Heart left ventricle (tissue), 13 donors: ENCODE measurements at regions not wholly inside any gene's neighbourhood (a gene's known extent, or its start where the extent isn't known, plus 50 kb on each side); places are given as distances from the start of the nearest gene placed in this dataset.

ENCODE experiments used
- POLR2A ChIP-seq, 2 donors: fragments of 450-650 bp; IDR thresholded peaks; one replicate each; pipeline ENCODE4 v1.6.1; 2017; ENCODE audit warnings: antibody characterized with exemption in 2 of 2, mild to moderate bottlenecking in 2 of 2, moderate library complexity in 2 of 2
- TF ChIP-seq, protein P1 (sequence below), 12 donors: fragments of 200-600 bp; sonication (generic) in 4 of 12; IDR thresholded peaks; one replicate each; pipeline versions ENCODE4 v1.5.0 to v1.8.0; 2018 to 2022; ENCODE audit warnings: antibody characterized with exemption in 12 of 12, mild to moderate bottlenecking in 5 of 12
- donor health status: ischemic (EF 13 %, LVEDD 7.1; RV severe dilation, severe dysfunction).
- donor health status: DM: no; HTN: yes; CAD: no.
- donor health status: DM: no; HTN: no; CAD: no.
- donor health status: ischemic (EF 25% LVEDD 6.9; RV normal size, moderate dysfunction).
- donor health status: ischemic (EF 25% LVEDD 5.7; RV mildly dilated, moderate dysfunction).
- donor health status: ischemic (EF 35%, LVEDD 5.7; RV mildly dilated, moderate dysfunction).
- donor health status: nonischemic (EF 11% LVEDD 7.7; RV severe dilation, severe dysfunction).
- donor health status: DM: yes; HTN: yes; CAD: no.
- donor health status: PGD.
- donor health status: ischemic (EF 29% LVEDD 5.4; RV normal size, mild dysfunction).
- donor health status: nonischemic (EF 23%, LVEDD 6.1; RV moderate dilation, normal function).

DNA sequence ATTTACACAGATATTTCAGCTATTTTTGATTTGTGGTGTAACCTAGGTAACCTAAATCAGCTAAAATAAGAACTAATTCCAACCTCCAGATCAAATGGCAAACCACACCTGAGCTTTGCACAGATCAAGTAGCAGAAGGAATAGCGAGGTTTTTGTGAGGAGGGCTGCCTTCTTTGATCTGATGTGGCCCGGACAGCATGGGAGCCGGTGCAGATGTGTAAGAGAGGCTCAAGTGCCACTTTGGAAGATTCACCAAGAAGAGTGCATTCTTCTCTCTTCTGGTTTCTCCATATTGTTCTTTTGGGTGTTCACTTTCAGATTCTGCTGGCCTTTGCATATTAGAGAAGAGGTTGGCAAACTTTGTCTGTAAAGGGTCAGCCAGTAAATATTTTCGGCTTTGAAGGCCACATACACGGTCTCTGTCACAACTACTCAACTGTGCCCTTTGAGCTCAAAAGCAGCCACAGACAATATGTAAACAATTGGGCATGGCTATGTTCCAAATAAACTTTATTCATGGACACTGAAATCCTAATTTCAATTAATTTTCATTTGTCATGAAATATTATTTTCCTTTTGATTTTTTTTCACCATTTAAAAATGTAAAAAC lies 78.9 kb upstream of the FAM9C start:
- TF ChIP-seq, protein P1, sequence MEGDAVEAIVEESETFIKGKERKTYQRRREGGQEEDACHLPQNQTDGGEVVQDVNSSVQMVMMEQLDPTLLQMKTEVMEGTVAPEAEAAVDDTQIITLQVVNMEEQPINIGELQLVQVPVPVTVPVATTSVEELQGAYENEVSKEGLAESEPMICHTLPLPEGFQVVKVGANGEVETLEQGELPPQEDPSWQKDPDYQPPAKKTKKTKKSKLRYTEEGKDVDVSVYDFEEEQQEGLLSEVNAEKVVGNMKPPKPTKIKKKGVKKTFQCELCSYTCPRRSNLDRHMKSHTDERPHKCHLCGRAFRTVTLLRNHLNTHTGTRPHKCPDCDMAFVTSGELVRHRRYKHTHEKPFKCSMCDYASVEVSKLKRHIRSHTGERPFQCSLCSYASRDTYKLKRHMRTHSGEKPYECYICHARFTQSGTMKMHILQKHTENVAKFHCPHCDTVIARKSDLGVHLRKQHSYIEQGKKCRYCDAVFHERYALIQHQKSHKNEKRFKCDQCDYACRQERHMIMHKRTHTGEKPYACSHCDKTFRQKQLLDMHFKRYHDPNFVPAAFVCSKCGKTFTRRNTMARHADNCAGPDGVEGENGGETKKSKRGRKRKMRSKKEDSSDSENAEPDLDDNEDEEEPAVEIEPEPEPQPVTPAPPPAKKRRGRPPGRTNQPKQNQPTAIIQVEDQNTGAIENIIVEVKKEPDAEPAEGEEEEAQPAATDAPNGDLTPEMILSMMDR (IDR thresholded peaks at IDR 0.05) = no peak
- TF ChIP-seq POLR2A (IDR thresholded peaks at IDR 0.05) = no peak
